Panc1 (cell line): ENCODE measurements at regions not wholly inside any gene's neighbourhood (a gene's known extent, or its start where the extent isn't known, plus 50 kb on each side); places are given as distances from the start of the nearest gene placed in this dataset.

Experiments used
- ATAC-seq: fragments of 200-7000 bp; cut with Tn5 transposase; 2 replicates; pipeline ENCODE4 v1.9.1; 2020; ENCODE audit warnings: mild to moderate bottlenecking, moderate library complexity
- BruUV-seq: library from RNA; stranded (reverse); fragments of 400-500 nt; replicated peaks from 2 replicates; lab custom pipeline; 2021; lab: Mats Ljungman, UMichigan
- CTCF ChIA-PET: fragments of 300-600 bp; sonication (Branson Sonifier 250); formaldehyde crosslinking; loops from one replicate; lab custom pipeline; 2022; ENCODE audit warnings: antibody characterized with exemption; lab: Charles Lee
- POLR2A ChIA-PET: fragments of 300-600 bp; sonication (Branson Sonifier 250); formaldehyde crosslinking; loops from one replicate; lab custom pipeline; 2022; ENCODE audit warnings: antibody characterized with exemption; lab: Charles Lee
- DNase-seq: peaks from one replicate; pipeline ENCODE4 v3.0.0-alpha.2; 2010; ENCODE audit warnings: low read depth, low spot score
- H3K27ac ChIP-seq: 2 replicates; pipeline ENCODE4 v1.5.1; 2011; ENCODE audit warnings: mild to moderate bottlenecking, low read length, inconsistent platforms
- H3K27me3 ChIP-seq: fragments of 200-500 bp; sonication (Bioruptor generic); 2 replicates; pipeline ENCODE4 v1.6.0; 2014; ENCODE audit warnings: low read length, inconsistent platforms; ENCODE audit not compliant: control insufficient read depth, insufficient read depth
- H3K36me3 ChIP-seq: fragments of 200-500 bp; sonication (Bioruptor generic); 2 replicates; pipeline ENCODE4 v1.5.1; 2014; ENCODE audit warnings: inconsistent platforms, mild to moderate bottlenecking, low read length, moderate library complexity; ENCODE audit not compliant: control insufficient read depth, insufficient read depth
- H3K4me1 ChIP-seq: 2 replicates; pipeline ENCODE4 v1.5.1; 2011; ENCODE audit warnings: inconsistent platforms, mild to moderate bottlenecking, low read length, moderate library complexity; ENCODE audit not compliant: control insufficient read depth, insufficient read depth
- H3K4me3 ChIP-seq, 2 experiments: 2 replicates each; pipeline ENCODE4 v1.5.1; 2011 to 2012; ENCODE audit warnings: low read depth in 2 of 2, low read length in 2 of 2, mild to moderate bottlenecking in 2 of 2, inconsistent platforms in 1 of 2, moderate library complexity in 1 of 2
- H3K9me3 ChIP-seq: fragments of 200-500 bp; sonication (Bioruptor generic); 2 replicates; pipeline ENCODE4 v1.5.1; 2014; ENCODE audit warnings: low read depth, mild to moderate bottlenecking, inconsistent platforms, low read length, moderate library complexity; ENCODE audit not compliant: control insufficient read depth, insufficient read depth
- POLR2AphosphoS5 ChIP-seq: IDR thresholded peaks from 2 replicates; pipeline ENCODE4 v1.6.1; 2012; ENCODE audit warnings: mild to moderate bottlenecking, low read depth, low read length, moderate library complexity
- SIN3A ChIP-seq: IDR thresholded peaks from 2 replicates; pipeline ENCODE4 v1.6.1; 2012; ENCODE audit warnings: low read depth, mild to moderate bottlenecking, low read length, moderate library complexity, borderline replicate concordance; ENCODE audit not compliant: insufficient read depth
- TCF7L2 ChIP-seq: IDR thresholded peaks from 2 replicates; pipeline ENCODE4 v1.6.1; 2011; ENCODE audit warnings: mild to moderate bottlenecking, low read depth, low read length, inconsistent platforms
- in situ Hi-C: cut with HindIII; loops from 2 replicates; pipeline ENCODE4 v1.10.0; 2016; ENCODE audit warnings: low sequenced_read_pairs, low pct_unique_long_range_greater_than_20kb
- intact Hi-C: fragments of 100-400 bp; cut with micrococcal nuclease; formaldehyde crosslinking; loops from one replicate; pipeline ENCODE4 v1.10.0; 2022; ENCODE audit not compliant: unreplicated experiment
- TF ChIP-seq, protein P1 (sequence below), 2 experiments: IDR thresholded peaks; 2 replicates each; pipeline ENCODE4 v1.6.1; 2011 to 2012; ENCODE audit warnings: low read depth in 2 of 2, control low read depth in 1 of 2, low read length in 1 of 2, mild to moderate bottlenecking in 1 of 2, moderate library complexity in 1 of 2; ENCODE audit not compliant: insufficient read depth in 1 of 2
- TF ChIP-seq, protein P2 (sequence below): fragments of 450-650 bp; IDR thresholded peaks from 2 replicates; pipeline ENCODE4 v1.5.1; 2017; ENCODE audit warnings: mild to moderate bottlenecking

DNA sequence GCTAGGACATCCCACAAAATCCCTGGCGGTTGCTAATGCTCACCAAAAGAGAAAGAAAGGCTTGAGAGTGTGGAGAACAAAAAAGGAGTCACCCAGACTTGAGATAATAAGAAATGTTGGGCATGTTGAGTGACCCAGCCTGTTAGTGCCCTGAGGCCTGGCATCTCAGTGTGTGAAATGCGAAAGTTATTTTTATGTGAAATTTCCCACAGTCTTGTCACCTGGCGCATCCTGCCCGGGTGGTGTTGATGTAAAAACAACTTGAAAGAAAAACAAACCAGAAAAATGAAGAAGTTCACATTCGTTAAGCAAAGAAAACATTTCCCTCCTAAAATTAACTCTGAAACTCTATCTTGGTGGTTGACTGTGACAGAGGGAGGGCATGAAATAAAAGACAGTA, 495.2 kb downstream of the MID1IP1 start:
- DNase-seq, result no peak
- Histone ChIP-seq H3K27me3 (no peaks in the 10 kb centered on the region), H3K4me1 (no peaks in the 10 kb centered on the region), H3K27ac (no peak overlapping the region), H3K36me3 (no peaks in the 10 kb centered on the region), H3K4me3 (no peak overlapping the region), H3K9me3 (no peaks in the 10 kb centered on the region)
- no TSS peak for BruUV-seq
- ATAC-seq, result no peak
- no peak for TF ChIP-seq POLR2AphosphoS5
- TF ChIP-seq TCF7L2, result no peak
- TF ChIP-seq, protein P1, sequence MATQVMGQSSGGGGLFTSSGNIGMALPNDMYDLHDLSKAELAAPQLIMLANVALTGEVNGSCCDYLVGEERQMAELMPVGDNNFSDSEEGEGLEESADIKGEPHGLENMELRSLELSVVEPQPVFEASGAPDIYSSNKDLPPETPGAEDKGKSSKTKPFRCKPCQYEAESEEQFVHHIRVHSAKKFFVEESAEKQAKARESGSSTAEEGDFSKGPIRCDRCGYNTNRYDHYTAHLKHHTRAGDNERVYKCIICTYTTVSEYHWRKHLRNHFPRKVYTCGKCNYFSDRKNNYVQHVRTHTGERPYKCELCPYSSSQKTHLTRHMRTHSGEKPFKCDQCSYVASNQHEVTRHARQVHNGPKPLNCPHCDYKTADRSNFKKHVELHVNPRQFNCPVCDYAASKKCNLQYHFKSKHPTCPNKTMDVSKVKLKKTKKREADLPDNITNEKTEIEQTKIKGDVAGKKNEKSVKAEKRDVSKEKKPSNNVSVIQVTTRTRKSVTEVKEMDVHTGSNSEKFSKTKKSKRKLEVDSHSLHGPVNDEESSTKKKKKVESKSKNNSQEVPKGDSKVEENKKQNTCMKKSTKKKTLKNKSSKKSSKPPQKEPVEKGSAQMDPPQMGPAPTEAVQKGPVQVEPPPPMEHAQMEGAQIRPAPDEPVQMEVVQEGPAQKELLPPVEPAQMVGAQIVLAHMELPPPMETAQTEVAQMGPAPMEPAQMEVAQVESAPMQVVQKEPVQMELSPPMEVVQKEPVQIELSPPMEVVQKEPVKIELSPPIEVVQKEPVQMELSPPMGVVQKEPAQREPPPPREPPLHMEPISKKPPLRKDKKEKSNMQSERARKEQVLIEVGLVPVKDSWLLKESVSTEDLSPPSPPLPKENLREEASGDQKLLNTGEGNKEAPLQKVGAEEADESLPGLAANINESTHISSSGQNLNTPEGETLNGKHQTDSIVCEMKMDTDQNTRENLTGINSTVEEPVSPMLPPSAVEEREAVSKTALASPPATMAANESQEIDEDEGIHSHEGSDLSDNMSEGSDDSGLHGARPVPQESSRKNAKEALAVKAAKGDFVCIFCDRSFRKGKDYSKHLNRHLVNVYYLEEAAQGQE (IDR thresholded peaks at IDR 0.05; ENCODE audit: insufficient read depth in 1 of 2, low read depth in 2 of 2, low read length in 1 of 2), result no peak
- TF ChIP-seq SIN3A, result no peak
- TF ChIP-seq, protein P2, sequence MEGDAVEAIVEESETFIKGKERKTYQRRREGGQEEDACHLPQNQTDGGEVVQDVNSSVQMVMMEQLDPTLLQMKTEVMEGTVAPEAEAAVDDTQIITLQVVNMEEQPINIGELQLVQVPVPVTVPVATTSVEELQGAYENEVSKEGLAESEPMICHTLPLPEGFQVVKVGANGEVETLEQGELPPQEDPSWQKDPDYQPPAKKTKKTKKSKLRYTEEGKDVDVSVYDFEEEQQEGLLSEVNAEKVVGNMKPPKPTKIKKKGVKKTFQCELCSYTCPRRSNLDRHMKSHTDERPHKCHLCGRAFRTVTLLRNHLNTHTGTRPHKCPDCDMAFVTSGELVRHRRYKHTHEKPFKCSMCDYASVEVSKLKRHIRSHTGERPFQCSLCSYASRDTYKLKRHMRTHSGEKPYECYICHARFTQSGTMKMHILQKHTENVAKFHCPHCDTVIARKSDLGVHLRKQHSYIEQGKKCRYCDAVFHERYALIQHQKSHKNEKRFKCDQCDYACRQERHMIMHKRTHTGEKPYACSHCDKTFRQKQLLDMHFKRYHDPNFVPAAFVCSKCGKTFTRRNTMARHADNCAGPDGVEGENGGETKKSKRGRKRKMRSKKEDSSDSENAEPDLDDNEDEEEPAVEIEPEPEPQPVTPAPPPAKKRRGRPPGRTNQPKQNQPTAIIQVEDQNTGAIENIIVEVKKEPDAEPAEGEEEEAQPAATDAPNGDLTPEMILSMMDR, result no peak
- ChIA-PET CTCF (no interaction called here), POLR2A (no interaction called here)
- intact Hi-C loops (no loop called here), in situ Hi-C loops (no loop called here)

DNA sequence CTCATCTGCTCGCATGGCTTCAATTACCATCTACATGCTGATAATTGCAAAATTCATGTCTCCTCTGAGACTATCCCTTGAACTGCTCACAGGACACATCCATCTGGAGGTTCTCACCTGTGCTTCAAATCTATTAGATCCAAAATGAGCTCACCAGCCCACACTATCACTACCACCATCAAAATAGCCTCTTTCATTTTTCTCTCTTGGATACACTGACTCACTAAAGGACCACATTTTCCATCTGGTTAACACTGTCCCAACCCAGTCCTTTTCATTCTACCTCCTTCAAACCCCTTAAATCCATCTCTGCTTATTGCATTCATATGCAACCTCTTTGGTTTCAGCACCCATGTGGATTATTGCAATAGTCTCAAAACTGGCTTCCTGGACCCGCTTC, 497.6 kb downstream of the MID1IP1 start:
- TF ChIP-seq SIN3A, result no peak
- TF ChIP-seq TCF7L2, result no peak
- no peak for TF ChIP-seq POLR2AphosphoS5
- no peaks in the 10 kb centered on the region for H3K9me3 ChIP-seq
- ChIA-PET CTCF (no interaction called here), POLR2A (no interaction called here)
- no peaks in the 10 kb centered on the region for H3K27me3 ChIP-seq
- no peak overlapping the region for H3K4me3 ChIP-seq
- no peak for DNase-seq
- no peak overlapping the region for H3K27ac ChIP-seq
- ATAC-seq, result no peak
- intact Hi-C loops, result no loop called here
- BruUV-seq, result no TSS peak
- H3K36me3 ChIP-seq, result no peaks in the 10 kb centered on the region
- in situ Hi-C loops, result no loop called here
- no peaks in the 10 kb centered on the region for H3K4me1 ChIP-seq

DNA sequence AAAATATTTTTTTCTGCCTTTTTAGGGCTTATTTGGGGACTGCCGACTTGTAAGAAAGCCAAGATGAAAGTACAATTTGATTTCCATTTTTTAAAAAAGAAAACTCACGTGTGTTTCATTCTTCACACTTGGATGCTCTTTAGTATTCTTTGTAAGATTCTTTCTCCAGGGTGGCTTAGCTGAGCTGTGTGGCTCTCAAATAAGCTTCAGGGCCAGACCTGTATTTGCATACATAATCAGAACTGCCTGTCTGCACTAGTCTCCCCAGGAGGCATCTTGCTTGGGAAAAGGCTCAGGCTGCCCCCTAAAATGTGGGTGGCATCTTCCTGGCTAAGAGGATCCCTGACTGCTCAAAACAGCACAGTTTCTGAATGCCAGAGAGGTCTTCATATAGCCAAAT, 498.4 kb downstream of the MID1IP1 start:
- H3K27me3 ChIP-seq, result no peaks in the 10 kb centered on the region
- no peaks in the 10 kb centered on the region for H3K36me3 ChIP-seq
- ATAC-seq, result no peak
- in situ Hi-C loops (no loop called here), intact Hi-C loops (no loop called here)
- H3K4me1 ChIP-seq, result no peaks in the 10 kb centered on the region
- no peak for DNase-seq
- BruUV-seq, result no TSS peak
- no peaks in the 10 kb centered on the region for H3K9me3 ChIP-seq
- H3K27ac ChIP-seq, result no peak overlapping the region
- TF ChIP-seq POLR2AphosphoS5 (no peak), TCF7L2 (no peak), SIN3A (no peak)
- TF ChIP-seq, protein P2, result no peak
- TF ChIP-seq, protein P1 (IDR thresholded peaks at IDR 0.05; ENCODE audit: insufficient read depth in 1 of 2, low read depth in 2 of 2, low read length in 1 of 2), result no peak
- H3K4me3 ChIP-seq, result no peak overlapping the region
- ChIA-PET POLR2A (no interaction called here), CTCF (no interaction called here)
